Mammary epithelial cell (primary cell): ENCODE measurements at regions not wholly inside any gene's neighbourhood (a gene's known extent, or its start where the extent isn't known, plus 50 kb on each side); places are given as distances from the start of the nearest gene placed in this dataset.

Experiments used
- EZH2 ChIP-seq: IDR thresholded peaks from 2 replicates; pipeline ENCODE4 v1.6.1; 2012; ENCODE audit warnings: low read length, inconsistent platforms, borderline replicate concordance
- TF ChIP-seq, protein P1 (sequence below), 2 donors: IDR thresholded peaks in 1 of 2; conservative IDR thresholded peaks in 1 of 2; 2 replicates each; pipeline ENCODE4 v1.5.1; 2011 to 2012; ENCODE audit warnings: inconsistent platforms in 2 of 2, low read length in 2 of 2, mild to moderate bottlenecking in 2 of 2, control low read depth in 1 of 2, low read depth in 1 of 2; ENCODE audit not compliant: insufficient read depth in 1 of 2; ENCODE audit errors: extremely low read depth in 1 of 2

DNA sequence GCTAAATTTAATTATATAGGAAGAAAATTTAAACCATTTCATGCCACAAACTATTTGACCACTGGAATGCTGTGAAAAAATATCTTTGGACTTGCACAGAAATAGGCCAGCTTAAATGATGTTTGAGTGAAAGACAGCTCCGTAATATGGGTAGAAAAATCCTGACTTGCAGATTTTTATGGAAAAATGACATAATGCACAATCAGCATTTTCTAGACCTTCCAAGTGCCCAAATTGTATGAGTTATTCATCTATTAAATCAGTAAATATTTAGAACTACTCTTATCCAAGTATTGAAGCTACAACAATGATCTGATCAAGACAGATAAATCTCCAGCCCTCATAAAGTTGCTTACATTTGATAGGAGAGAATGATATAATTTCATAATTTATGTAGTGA, 691.1 kb upstream of the DDX18 start:
- TF ChIP-seq, protein P1, sequence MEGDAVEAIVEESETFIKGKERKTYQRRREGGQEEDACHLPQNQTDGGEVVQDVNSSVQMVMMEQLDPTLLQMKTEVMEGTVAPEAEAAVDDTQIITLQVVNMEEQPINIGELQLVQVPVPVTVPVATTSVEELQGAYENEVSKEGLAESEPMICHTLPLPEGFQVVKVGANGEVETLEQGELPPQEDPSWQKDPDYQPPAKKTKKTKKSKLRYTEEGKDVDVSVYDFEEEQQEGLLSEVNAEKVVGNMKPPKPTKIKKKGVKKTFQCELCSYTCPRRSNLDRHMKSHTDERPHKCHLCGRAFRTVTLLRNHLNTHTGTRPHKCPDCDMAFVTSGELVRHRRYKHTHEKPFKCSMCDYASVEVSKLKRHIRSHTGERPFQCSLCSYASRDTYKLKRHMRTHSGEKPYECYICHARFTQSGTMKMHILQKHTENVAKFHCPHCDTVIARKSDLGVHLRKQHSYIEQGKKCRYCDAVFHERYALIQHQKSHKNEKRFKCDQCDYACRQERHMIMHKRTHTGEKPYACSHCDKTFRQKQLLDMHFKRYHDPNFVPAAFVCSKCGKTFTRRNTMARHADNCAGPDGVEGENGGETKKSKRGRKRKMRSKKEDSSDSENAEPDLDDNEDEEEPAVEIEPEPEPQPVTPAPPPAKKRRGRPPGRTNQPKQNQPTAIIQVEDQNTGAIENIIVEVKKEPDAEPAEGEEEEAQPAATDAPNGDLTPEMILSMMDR (conservative IDR thresholded peaks at IDR 0.05 in 1 of 2, IDR thresholded peaks at IDR 0.05 in 1 of 2; ENCODE audit: extremely low read depth in 1 of 2, insufficient read depth in 1 of 2, low read depth in 1 of 2, low read length in 2 of 2), result no peak
- no peak for TF ChIP-seq EZH2
